ENCODE measurements at regions not wholly inside any gene's neighbourhood (a gene's known extent, or its start where the extent isn't known, plus 50 kb on each side); places are given as distances from the start of the nearest gene placed in this dataset.

GRCh38 chr14:97713023-97713422, 915.8 kb downstream of the VRK1 start:
- no peak for TF ChIP-seq USF2 (CRISPR knock-in tag; IDR thresholded peaks at IDR 0.05)
- TF ChIP-seq CTCF (IDR thresholded peaks at IDR 0.05) = no peak

Measured in WTC11 (cell line).